GM20000 (cell line): ENCODE measurements at regions not wholly inside any gene's neighbourhood (a gene's known extent, or its start where the extent isn't known, plus 50 kb on each side); places are given as distances from the start of the nearest gene placed in this dataset.

Source experiments
- DNase-seq: peaks from one replicate; pipeline ENCODE4 v3.0.0; 2012; ENCODE audit warnings: low spot score
- TF ChIP-seq, protein P1 (sequence below): IDR thresholded peaks from 2 replicates; pipeline ENCODE4 v1.5.1; 2012; ENCODE audit warnings: mild to moderate bottlenecking, control low read depth; ENCODE audit errors: extremely low read depth, missing control alignments

DNA sequence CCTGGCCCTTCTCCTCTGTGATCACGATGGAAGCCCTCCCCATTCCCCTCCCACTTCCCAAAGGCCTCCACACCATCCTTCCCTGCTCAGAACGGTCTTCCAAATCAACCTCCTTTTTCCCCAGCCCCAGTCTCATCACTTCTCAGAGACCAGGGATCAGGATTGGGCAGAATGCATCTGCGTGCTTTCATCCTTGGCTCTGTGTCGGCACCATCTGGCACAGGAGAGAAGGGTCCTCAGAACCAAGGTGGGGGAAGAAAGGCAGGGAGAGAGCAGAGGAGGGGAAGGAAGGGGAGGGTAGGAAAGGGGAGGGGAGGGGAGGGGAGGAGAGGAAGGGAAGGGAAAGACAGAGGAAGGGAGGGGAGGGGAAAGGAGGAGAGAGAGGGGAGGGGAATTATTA, 52.4 kb upstream of the FICD start:
- TF ChIP-seq, protein P1, sequence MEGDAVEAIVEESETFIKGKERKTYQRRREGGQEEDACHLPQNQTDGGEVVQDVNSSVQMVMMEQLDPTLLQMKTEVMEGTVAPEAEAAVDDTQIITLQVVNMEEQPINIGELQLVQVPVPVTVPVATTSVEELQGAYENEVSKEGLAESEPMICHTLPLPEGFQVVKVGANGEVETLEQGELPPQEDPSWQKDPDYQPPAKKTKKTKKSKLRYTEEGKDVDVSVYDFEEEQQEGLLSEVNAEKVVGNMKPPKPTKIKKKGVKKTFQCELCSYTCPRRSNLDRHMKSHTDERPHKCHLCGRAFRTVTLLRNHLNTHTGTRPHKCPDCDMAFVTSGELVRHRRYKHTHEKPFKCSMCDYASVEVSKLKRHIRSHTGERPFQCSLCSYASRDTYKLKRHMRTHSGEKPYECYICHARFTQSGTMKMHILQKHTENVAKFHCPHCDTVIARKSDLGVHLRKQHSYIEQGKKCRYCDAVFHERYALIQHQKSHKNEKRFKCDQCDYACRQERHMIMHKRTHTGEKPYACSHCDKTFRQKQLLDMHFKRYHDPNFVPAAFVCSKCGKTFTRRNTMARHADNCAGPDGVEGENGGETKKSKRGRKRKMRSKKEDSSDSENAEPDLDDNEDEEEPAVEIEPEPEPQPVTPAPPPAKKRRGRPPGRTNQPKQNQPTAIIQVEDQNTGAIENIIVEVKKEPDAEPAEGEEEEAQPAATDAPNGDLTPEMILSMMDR: no peak
- no peak for DNase-seq

DNA sequence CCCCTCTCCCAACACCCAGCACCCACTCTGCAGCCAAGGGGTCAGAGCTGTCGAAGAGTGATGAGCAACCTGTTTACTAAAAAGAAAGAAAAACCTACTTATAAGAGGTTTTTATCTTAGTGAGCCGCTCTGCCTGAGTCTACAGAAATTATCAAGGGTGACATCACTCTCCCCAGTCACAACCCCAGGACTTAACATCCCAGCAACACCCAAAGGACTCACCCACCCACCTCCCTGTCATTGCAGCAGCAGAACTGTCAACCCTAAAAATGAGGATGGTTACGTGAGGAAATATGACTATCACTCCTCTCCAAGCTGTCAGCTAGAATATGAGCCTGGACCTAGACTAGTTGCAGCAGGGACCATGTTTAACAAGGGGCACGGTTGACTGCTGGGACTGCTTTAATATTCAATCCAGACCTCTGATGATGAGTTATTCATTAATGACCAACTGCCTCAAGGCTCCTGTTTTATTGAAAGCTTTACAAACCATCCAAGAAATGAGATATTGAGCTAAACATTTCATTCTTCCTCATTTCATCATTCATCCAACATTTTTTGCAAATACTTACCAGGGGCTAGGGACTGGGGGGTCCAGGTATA, 53.9 kb upstream of the FICD start:
- TF ChIP-seq, protein P1: no peak

DNA sequence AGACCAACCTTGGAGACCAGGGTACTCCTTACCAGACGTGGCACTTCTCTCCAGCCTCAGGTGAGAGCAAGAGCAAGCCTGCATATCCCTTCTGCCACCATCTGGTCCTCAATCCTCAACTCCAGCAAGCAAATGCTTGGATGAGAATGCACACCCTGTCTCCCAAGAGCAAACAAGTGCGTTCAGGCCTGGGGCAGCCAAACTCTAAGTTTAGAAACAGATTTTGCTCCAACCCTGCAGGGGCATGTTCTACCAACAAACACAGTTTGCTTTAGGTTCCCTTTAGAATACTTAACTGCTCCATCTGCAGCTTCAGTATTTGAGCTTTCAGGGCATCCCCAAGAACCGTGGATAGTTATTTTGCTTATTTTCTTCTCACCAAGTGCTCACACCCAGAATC, 55.9 kb upstream of the FICD start:
- no peak for DNase-seq
- TF ChIP-seq, protein P1: no peak

More for the DNA sequence above, 53.9 kb upstream of the FICD start:
- DNase-seq: no peak

DNA sequence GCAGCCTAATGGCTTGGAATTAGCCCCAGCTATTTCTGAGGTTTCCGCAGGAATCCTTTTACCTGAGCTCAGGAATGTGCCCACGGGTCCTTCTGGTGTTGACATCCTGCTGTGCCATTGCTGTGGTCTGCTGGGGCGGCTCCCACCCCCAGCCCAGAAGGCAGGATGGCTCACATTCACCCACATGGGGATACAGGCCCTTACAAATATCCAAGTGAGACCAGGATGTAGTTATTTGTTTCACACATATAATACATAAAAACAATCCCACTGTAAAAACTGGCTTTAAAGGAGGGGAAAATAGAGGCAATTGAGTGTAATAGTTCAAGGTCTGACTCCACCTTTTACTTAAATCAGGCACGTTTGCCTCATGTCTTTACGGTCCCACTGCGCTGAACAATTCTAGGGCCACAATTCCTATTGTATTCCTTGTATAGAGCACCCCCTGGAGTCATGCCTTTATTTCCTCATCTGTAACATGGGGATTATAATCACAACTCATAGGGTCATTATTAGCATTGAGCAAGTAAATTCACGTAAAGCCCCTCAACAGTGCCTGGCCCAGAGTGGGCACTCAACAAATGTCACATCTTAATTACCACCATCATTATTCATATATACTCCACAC, 57.2 kb upstream of the FICD start:
- DNase-seq: no peak
- TF ChIP-seq, protein P1: no peak

DNA sequence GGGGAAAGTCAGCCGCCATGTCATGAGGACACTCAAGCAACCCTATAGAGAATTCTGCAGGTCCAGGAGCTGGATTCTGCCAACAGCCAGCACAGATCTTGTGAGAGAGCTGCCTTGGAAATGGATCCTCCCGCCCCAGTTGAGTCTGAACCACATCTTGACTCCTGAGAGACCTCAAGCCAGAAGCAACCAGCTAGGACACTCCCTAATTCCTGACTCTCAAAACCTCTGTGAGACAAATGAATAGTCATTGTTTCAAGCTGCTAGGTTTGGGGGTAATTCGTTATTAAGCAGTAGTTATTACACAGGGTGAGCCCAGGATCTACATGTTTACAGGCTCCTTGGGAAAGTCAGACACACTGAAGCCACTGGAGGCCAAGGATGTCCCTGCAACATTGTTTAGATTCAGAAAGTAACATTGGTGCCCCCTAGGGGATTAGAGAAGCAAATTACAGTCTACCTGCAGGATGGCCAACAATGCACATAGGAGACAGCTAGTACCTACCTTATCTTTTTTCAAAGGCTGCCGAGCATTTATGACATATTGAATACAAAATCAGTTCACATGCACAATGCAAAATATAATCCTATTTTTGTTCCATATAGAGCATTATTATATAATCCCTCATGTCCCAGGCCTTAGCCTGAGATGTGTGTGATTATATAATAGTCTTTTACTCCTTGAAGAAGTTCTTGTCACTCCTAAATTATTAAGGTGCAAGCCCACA, 57.9 kb upstream of the FICD start:
- peak; percentile 72 for DNase-seq
- TF ChIP-seq, protein P1: peak; percentile 55

DNA sequence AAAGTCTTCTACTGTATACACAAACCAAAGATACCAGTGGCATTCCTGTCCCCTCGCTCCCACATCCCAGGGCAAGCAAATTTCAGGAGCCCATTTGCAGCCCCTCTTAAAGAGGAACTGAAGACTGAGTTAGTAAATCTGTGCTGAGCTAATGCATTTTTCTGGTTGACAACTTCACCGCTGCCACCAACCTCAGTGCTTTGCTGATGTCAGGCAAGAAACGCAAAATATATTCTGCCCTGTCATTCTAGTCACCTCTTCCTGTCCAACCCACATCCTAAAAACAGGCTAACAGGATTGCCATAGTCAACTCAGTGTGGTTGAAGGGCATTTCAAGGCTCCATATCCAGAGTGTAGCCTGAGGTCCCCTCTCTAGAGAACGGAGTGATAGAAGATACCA, 59.4 kb upstream of the FICD start:
- TF ChIP-seq, protein P1: no peak
- no peak for DNase-seq

DNA sequence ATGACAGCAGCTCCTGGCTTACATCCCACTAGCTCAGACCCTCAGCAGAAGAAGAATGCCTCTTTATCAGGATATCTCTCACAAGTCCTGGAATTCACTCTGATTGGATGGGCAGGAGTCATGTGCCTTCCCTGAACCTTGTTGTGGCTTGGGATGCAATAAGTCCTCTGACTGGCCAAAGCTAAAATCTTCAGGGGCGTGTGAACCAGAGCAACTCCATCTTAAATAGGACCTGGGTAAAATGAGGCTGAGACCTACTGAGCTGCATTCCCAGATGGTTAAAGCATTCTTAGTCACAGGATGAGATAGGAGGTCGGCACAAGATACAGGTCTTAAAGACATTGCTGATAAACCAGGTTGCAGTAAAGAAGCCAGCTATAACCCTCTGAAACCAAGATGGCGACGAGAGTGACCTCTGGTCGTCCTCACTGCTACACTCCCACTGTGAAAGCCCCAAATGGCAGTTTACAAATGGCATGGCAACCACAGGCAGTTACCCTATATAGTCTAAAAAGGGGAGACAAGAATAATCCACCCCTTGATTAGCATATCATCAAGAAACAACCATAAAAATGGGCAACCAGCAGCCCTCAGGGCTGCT, 60.4 kb upstream of the FICD start:
- TF ChIP-seq, protein P1: no peak
- DNase-seq: no peak
